ENCODE measurements at regions not wholly inside any gene's neighbourhood (a gene's known extent, or its start where the extent isn't known, plus 50 kb on each side); places are given as distances from the start of the nearest gene placed in this dataset.

- Mint-ChIP-seq H3K27ac (no peak overlapping the region), H3K4me1 (ENCODE audit: low read depth) (no peaks in the 10 kb centered on the region), H3K9me3 (peaks cover 34% of the 10 kb centered on the region), H3K36me3 (ENCODE audit: low read depth) (no peaks in the 10 kb centered on the region), H3K4me3 (no peak overlapping the region), H3K27me3 (ENCODE audit: insufficient read depth) (no peaks in the 10 kb centered on the region)
- no peak for TF ChIP-seq CTCF (IDR thresholded peaks at IDR 0.05)
- DNase-seq, result no peak
Measured at GRCh38 chr4:171759274-171759673, 53.9 kb upstream of the GALNTL6 start.

- no peaks in the 10 kb centered on the region for H3K4me1 Mint-ChIP-seq (ENCODE audit: low read depth)
- DNase-seq, result no peak
- TF ChIP-seq CTCF (IDR thresholded peaks at IDR 0.05), result no peak
- H3K4me3 Mint-ChIP-seq, result no peak overlapping the region
- no peaks in the 10 kb centered on the region for H3K27me3 Mint-ChIP-seq (ENCODE audit: insufficient read depth)
- H3K36me3 Mint-ChIP-seq (ENCODE audit: low read depth), result no peaks in the 10 kb centered on the region
- peaks cover 26% of the 10 kb centered on the region for H3K9me3 Mint-ChIP-seq
- H3K27ac Mint-ChIP-seq, result no peak overlapping the region
Measured at GRCh38 chr4:171751538-171751937, 61.7 kb upstream of the GALNTL6 start.

DNA sequence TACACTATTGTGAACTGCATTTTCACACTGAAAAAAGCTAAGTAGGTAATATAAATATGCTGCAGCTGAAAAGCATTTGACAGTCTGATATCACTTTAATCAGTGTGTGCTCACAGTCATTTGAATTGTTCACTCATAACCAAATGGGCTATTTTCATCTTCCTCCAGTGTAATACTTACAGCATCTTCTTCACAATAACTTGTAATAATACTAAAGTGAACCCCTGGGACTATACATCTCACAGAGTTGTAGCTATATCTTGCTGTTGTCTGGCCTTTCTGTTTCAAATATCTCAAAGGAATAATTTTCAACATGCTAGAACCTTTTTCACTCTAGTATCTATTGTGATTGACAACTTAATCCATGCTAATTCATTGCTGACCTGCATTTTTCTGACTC is 66.8 kb upstream of the GALNTL6 start:
- Mint-ChIP-seq H3K4me3 (no peak overlapping the region), H3K27me3 (ENCODE audit: insufficient read depth) (no peaks in the 10 kb centered on the region), H3K36me3 (ENCODE audit: low read depth) (no peaks in the 10 kb centered on the region), H3K4me1 (ENCODE audit: low read depth) (no peaks in the 10 kb centered on the region), H3K27ac (no peak overlapping the region), H3K9me3 (peaks cover 35% of the 10 kb centered on the region)
- TF ChIP-seq CTCF (IDR thresholded peaks at IDR 0.05), result no peak
- no peak for DNase-seq

GRCh38 chr4:171742436-171742835 is 70.8 kb upstream of the GALNTL6 start:
- Mint-ChIP-seq H3K36me3 (ENCODE audit: low read depth) (no peaks in the 10 kb centered on the region), H3K9me3 (peaks cover 26% of the 10 kb centered on the region), H3K27ac (no peak overlapping the region), H3K4me3 (no peak overlapping the region), H3K27me3 (ENCODE audit: insufficient read depth) (no peaks in the 10 kb centered on the region), H3K4me1 (ENCODE audit: low read depth) (no peaks in the 10 kb centered on the region)
- TF ChIP-seq CTCF (IDR thresholded peaks at IDR 0.05), result no peak
- DNase-seq, result no peak

- no peak for TF ChIP-seq CTCF (IDR thresholded peaks at IDR 0.05)
- no peak overlapping the region for H3K27ac Mint-ChIP-seq
- no peak for DNase-seq
- H3K27me3 Mint-ChIP-seq (ENCODE audit: insufficient read depth), result no peaks in the 10 kb centered on the region; the same call in 1 of the 2 replicates
- H3K9me3 Mint-ChIP-seq, result peaks cover 67% of the 10 kb centered on the region
- H3K4me3 Mint-ChIP-seq, result no peak overlapping the region
- peaks cover 4% of the 10 kb centered on the region; the same call in 1 of the 2 replicates for H3K36me3 Mint-ChIP-seq (ENCODE audit: low read depth)
- no peaks in the 10 kb centered on the region for H3K4me1 Mint-ChIP-seq (ENCODE audit: low read depth)
Measured at GRCh38 chr4:171727185-171727584, 86.0 kb upstream of the GALNTL6 start.

DNA sequence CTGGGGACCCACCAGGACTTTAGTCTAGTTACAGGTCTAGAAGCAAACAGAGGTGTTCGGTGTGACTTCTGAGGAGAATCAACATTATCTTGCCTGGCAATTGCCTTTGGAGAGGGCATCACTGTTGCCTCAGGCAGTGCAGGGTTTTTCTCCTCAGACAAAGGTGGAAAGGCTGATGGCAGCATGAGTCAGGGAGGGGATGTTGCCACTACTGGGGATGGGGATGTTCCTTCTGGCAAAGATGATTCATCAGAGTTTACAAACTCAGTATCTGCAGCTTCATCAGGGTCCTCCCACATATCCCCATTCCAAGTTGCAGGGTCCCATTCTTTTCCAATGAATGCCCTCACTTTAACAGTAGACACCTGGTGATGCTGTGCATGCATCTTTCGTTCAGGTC is 91.3 kb upstream of the GALNTL6 start:
- Mint-ChIP-seq H3K27me3 (ENCODE audit: insufficient read depth) (no peaks in the 10 kb centered on the region), H3K4me1 (ENCODE audit: low read depth) (no peaks in the 10 kb centered on the region), H3K9me3 (peaks cover 62% of the 10 kb centered on the region), H3K36me3 (ENCODE audit: low read depth) (peaks cover 4% of the 10 kb centered on the region; the same call in 1 of the 2 replicates), H3K4me3 (no peak overlapping the region), H3K27ac (no peak overlapping the region)
- no peak for TF ChIP-seq CTCF (IDR thresholded peaks at IDR 0.05)
- DNase-seq, result no peak

Data from HFFc6 (cell line).